ENCODE measurements at regions not wholly inside any gene's neighbourhood (a gene's known extent, or its start where the extent isn't known, plus 50 kb on each side); places are given as distances from the start of the nearest gene placed in this dataset.

DNA sequence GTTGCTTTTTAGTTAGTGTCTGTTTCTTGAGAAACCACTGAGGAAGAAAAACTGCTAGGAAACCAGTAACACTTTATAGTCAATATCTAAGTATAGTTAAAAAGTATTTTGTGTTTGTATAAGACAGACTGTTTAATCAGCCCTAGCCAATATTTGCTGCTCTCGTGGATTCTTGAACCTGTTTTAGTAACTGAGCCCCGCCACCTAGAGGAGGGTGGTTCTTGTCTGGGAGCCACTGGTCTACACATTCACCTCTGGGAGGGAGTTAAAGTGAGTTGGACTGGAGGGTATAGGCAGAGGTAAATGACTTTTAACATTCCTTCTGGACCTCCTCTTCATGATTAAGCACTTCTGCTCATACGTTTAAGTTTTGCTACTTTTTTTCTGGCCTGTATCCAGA, 117.2 kb downstream of the SPATA31D1 start:
- Mint-ChIP-seq H3K36me3 (no peaks in the 10 kb centered on the region), H3K4me1 (no peaks in the 10 kb centered on the region), H3K27me3 (no peaks in the 10 kb centered on the region), H3K9me3 (peaks cover 0 to 14% (median 6%) of the 10 kb centered on the region in 8 donors), H3K4me3 (no peak overlapping the region), H3K27ac (no peak overlapping the region)
- H3K27me3 ChIP-seq (ENCODE audit: insufficient read depth, low read length), result no peaks in the 10 kb centered on the region
- no peaks in the 10 kb centered on the region for H3K9me3 ChIP-seq (ENCODE audit: control insufficient read depth in 1 of 2, low read length in 2 of 2)
- no peak overlapping the region for H3K27ac ChIP-seq (ENCODE audit: low read depth, low read length)
- H3K4me1 ChIP-seq (ENCODE audit: insufficient read depth, low read length), result no peaks in the 10 kb centered on the region
- H3K36me3 ChIP-seq (ENCODE audit: insufficient read depth, low read length), result no peaks in the 10 kb centered on the region
- CTCF ChIA-PET (ENCODE audit: partially characterized antibody), result no interaction called here
- DNase-seq, result no peak
- H3K4me3 ChIP-seq (ENCODE audit: low read length in 2 of 2), result no peak overlapping the region
- POLR2A ChIA-PET (ENCODE audit: partially characterized antibody), result no interaction called here
- intact Hi-C loops (cut with micrococcal nuclease), result no loop called here

DNA sequence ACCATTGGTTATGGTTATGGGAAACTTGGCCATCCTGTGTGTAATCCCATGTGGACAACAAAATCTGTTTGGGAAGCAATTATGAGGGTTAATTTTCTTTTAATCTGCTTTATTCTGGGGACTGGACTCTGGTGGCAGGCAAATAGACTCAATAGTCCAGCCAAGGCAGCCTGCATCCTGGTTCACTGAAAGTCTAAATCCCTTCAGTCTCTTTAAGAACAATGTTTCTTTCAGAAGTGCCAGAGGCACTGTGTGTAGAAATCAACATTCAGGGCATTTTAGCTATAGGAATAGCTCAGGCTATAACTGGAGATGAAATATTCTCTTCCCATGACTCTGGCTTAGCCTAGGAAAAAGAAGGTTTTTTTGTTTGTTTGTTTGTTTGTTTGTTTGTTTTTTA, 118.0 kb downstream of the SPATA31D1 start:
- POLR2A ChIA-PET (ENCODE audit: partially characterized antibody), result no interaction called here
- DNase-seq, result no peak
- H3K27ac ChIP-seq (ENCODE audit: low read depth, low read length), result no peak overlapping the region
- no peaks in the 10 kb centered on the region for H3K9me3 ChIP-seq (ENCODE audit: control insufficient read depth in 1 of 2, low read length in 2 of 2)
- no peaks in the 10 kb centered on the region for H3K36me3 Mint-ChIP-seq
- no peak overlapping the region for H3K27ac Mint-ChIP-seq
- H3K9me3 Mint-ChIP-seq, result peaks cover 2 to 8% (median 6%) of the 10 kb centered on the region in 8 donors
- H3K4me1 Mint-ChIP-seq, result no peaks in the 10 kb centered on the region
- H3K4me3 ChIP-seq (ENCODE audit: low read length in 2 of 2), result no peak overlapping the region
- no peaks in the 10 kb centered on the region for H3K27me3 ChIP-seq (ENCODE audit: insufficient read depth, low read length)
- CTCF ChIA-PET (ENCODE audit: partially characterized antibody), result no interaction called here
- H3K4me3 Mint-ChIP-seq, result no peak overlapping the region
- intact Hi-C loops (cut with micrococcal nuclease), result no loop called here
- H3K4me1 ChIP-seq (ENCODE audit: insufficient read depth, low read length), result no peaks in the 10 kb centered on the region
- no peaks in the 10 kb centered on the region for H3K27me3 Mint-ChIP-seq
- no peaks in the 10 kb centered on the region for H3K36me3 ChIP-seq (ENCODE audit: insufficient read depth, low read length)

DNA sequence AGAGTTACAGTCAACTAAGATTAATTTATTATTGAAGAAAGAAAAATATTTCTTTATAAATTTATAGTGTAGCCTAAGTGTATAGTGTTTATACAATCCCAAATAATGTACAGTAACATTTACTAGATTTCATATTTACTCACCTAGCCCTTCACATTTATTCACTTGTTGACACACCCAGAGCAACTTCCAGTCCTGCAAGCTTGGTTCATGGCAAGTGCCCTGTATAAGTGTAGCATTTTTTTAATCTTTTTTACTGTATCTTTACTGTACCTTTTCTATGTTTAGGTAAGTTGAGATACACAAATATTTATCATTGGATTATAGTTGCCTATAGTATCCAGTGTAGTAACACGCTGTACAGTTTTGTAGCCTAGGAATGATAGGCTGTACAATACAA, 119.9 kb downstream of the SPATA31D1 start:
- POLR2A ChIA-PET (ENCODE audit: partially characterized antibody), result no interaction called here
- Mint-ChIP-seq H3K4me3 (no peak overlapping the region), H3K9me3 (peaks cover 2 to 8% (median 4%) of the 10 kb centered on the region in 8 donors), H3K36me3 (no peaks in the 10 kb centered on the region), H3K4me1 (no peaks in the 10 kb centered on the region), H3K27me3 (no peaks in the 10 kb centered on the region), H3K27ac (no peak overlapping the region)
- Histone ChIP-seq H3K4me1 (ENCODE audit: insufficient read depth, low read length) (no peaks in the 10 kb centered on the region), H3K27me3 (ENCODE audit: insufficient read depth, low read length) (no peaks in the 10 kb centered on the region), H3K4me3 (ENCODE audit: low read length in 2 of 2) (no peak overlapping the region), H3K27ac (ENCODE audit: low read depth, low read length) (no peak overlapping the region), H3K9me3 (ENCODE audit: control insufficient read depth in 1 of 2, low read length in 2 of 2) (no peaks in the 10 kb centered on the region), H3K36me3 (ENCODE audit: insufficient read depth, low read length) (no peaks in the 10 kb centered on the region)
- CTCF ChIA-PET (ENCODE audit: partially characterized antibody), result interaction anchor here (1.0 kb wide), 1 partner anchor 18 kb away, joined by 3 read pairs; no protein-coding TSS in a partner anchor
- DNase-seq, result no peak
- intact Hi-C loops (cut with micrococcal nuclease), result no loop called here

DNA sequence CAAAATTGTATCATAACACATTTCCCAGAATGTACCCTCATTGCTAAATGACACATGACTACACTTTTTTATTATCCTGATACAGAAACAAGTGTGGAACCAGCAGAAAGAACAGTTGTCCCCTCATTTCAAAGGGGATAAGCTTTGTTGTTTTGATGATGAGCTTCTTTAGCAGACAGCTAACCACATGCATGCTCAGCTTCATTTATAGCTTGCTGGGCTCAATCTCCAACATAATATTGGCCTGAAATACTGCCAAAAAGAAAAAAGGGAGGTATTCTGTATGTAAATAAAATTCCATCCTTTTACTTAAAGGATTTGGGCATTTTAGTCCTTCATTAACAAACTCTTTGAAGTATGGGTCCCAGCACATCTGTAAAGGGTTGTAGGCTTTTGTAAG, 120.4 kb downstream of the SPATA31D1 start:
- DNase-seq, result no peak
- Mint-ChIP-seq H3K9me3 (peaks cover 2 to 8% (median 4%) of the 10 kb centered on the region in 8 donors), H3K27me3 (no peaks in the 10 kb centered on the region), H3K4me3 (no peak overlapping the region), H3K36me3 (no peaks in the 10 kb centered on the region), H3K27ac (no peak overlapping the region), H3K4me1 (no peaks in the 10 kb centered on the region)
- POLR2A ChIA-PET (ENCODE audit: partially characterized antibody), result no interaction called here
- Histone ChIP-seq H3K4me1 (ENCODE audit: insufficient read depth, low read length) (no peaks in the 10 kb centered on the region), H3K4me3 (ENCODE audit: low read length in 2 of 2) (no peak overlapping the region), H3K27ac (ENCODE audit: low read depth, low read length) (no peak overlapping the region), H3K9me3 (ENCODE audit: control insufficient read depth in 1 of 2, low read length in 2 of 2) (no peaks in the 10 kb centered on the region), H3K27me3 (ENCODE audit: insufficient read depth, low read length) (no peaks in the 10 kb centered on the region), H3K36me3 (ENCODE audit: insufficient read depth, low read length) (no peaks in the 10 kb centered on the region)
- intact Hi-C loops (cut with micrococcal nuclease), result no loop called here
- CTCF ChIA-PET (ENCODE audit: partially characterized antibody), result interaction anchor here (1.0 kb wide), 1 partner anchor 19 kb away, joined by 3 read pairs; no protein-coding TSS in a partner anchor

DNA sequence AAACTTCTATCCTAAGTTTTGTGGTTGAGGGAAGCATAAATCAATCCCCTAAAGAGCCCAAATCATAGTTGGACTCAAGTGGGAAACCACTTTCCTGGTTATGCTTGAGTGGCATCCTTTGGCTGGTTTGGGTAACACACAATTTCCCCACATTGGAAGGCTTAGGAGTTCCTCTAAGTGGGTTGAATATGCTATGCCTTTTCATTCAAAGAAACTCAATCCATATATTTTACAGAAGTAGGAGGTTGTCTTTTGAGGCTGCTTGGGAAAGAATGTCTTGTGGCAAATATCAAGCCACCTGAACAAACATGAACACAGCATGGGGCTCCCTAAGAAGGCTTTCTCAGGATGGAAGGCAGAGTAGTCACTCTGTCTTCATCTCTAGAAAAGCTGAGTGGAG, 121.1 kb downstream of the SPATA31D1 start:
- no peaks in the 10 kb centered on the region for H3K27me3 Mint-ChIP-seq
- Histone ChIP-seq H3K4me3 (ENCODE audit: low read length in 2 of 2) (no peak overlapping the region), H3K27ac (ENCODE audit: low read depth, low read length) (no peak overlapping the region), H3K4me1 (ENCODE audit: insufficient read depth, low read length) (no peaks in the 10 kb centered on the region), H3K27me3 (ENCODE audit: insufficient read depth, low read length) (no peaks in the 10 kb centered on the region), H3K9me3 (ENCODE audit: control insufficient read depth in 1 of 2, low read length in 2 of 2) (no peaks in the 10 kb centered on the region), H3K36me3 (ENCODE audit: insufficient read depth, low read length) (no peaks in the 10 kb centered on the region)
- ChIA-PET CTCF (ENCODE audit: partially characterized antibody) (no interaction called here), POLR2A (ENCODE audit: partially characterized antibody) (no interaction called here)
- H3K4me1 Mint-ChIP-seq, result no peaks in the 10 kb centered on the region
- H3K27ac Mint-ChIP-seq, result no peak overlapping the region
- H3K36me3 Mint-ChIP-seq, result no peaks in the 10 kb centered on the region
- no peak for DNase-seq
- intact Hi-C loops (cut with micrococcal nuclease), result no loop called here
- no peak overlapping the region for H3K4me3 Mint-ChIP-seq
- H3K9me3 Mint-ChIP-seq, result peaks cover under 1 to 8% (median 4%) of the 10 kb centered on the region in 8 donors

DNA sequence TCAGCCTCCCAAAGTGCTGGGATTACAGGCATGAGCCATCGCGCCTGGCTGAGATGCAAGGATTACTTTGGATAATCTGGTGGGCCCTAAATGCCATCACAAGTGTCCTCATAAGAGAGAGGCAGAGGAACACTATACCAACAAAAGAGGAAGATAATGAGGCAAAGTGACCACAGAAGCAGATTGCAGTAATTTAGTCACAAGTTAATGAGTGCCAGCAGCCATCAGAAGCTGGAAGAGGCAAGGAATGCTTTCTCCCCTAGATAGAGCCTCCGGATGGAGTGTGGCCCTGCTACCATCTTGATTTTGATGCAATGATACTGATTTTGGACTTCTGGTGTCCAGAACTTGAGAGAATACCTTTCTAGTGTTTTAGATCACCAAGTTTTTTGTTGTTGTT, 122.3 kb downstream of the SPATA31D1 start:
- no peaks in the 10 kb centered on the region for H3K9me3 ChIP-seq (ENCODE audit: control insufficient read depth in 1 of 2, low read length in 2 of 2)
- Mint-ChIP-seq H3K4me1 (no peaks in the 10 kb centered on the region), H3K9me3 (peaks cover 0 to 6% (median 3%) of the 10 kb centered on the region in 8 donors), H3K36me3 (no peaks in the 10 kb centered on the region), H3K27me3 (no peaks in the 10 kb centered on the region), H3K27ac (no peak overlapping the region), H3K4me3 (no peak overlapping the region)
- no peaks in the 10 kb centered on the region for H3K4me1 ChIP-seq (ENCODE audit: insufficient read depth, low read length)
- H3K27ac ChIP-seq (ENCODE audit: low read depth, low read length), result no peak overlapping the region
- CTCF ChIA-PET (ENCODE audit: partially characterized antibody), result no interaction called here
- H3K27me3 ChIP-seq (ENCODE audit: insufficient read depth, low read length), result no peaks in the 10 kb centered on the region
- intact Hi-C loops (cut with micrococcal nuclease), result no loop called here
- POLR2A ChIA-PET (ENCODE audit: partially characterized antibody), result no interaction called here
- no peak overlapping the region for H3K4me3 ChIP-seq (ENCODE audit: low read length in 2 of 2)
- no peaks in the 10 kb centered on the region for H3K36me3 ChIP-seq (ENCODE audit: insufficient read depth, low read length)
- DNase-seq, result no peak

DNA sequence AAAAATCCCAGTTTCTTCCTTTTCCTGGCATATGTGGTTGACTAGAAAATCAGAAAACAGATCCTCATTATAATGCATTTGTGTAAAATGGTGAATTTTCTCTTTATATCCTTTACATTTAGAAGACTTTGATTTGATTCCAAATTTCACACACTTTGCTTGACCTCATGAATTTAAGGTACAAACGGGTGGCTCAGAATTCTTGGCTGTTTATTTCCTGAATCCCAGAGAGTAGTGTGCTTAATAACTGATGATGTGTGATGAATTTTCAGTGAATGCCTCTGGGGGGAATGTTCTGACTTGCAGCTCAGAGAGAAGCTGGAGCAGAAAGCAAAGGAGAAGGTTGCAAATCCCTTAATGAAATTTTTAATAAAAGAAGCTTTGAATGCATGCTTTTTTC, 126.8 kb downstream of the SPATA31D1 start:
- H3K4me1 Mint-ChIP-seq, result no peaks in the 10 kb centered on the region
- intact Hi-C loops (cut with micrococcal nuclease), result no loop called here
- Histone ChIP-seq H3K27me3 (ENCODE audit: insufficient read depth, low read length) (no peaks in the 10 kb centered on the region), H3K4me3 (ENCODE audit: low read length in 2 of 2) (no peak overlapping the region), H3K4me1 (ENCODE audit: insufficient read depth, low read length) (no peaks in the 10 kb centered on the region), H3K27ac (ENCODE audit: low read depth, low read length) (no peak overlapping the region), H3K9me3 (ENCODE audit: control insufficient read depth in 1 of 2, low read length in 2 of 2) (no peaks in the 10 kb centered on the region), H3K36me3 (ENCODE audit: insufficient read depth, low read length) (no peaks in the 10 kb centered on the region)
- no peak overlapping the region for H3K27ac Mint-ChIP-seq
- peaks cover 0 to 6% (median 2%) of the 10 kb centered on the region in 8 donors for H3K9me3 Mint-ChIP-seq
- no peaks in the 10 kb centered on the region for H3K27me3 Mint-ChIP-seq
- H3K36me3 Mint-ChIP-seq, result no peaks in the 10 kb centered on the region
- H3K4me3 Mint-ChIP-seq, result no peak overlapping the region
- CTCF ChIA-PET (ENCODE audit: partially characterized antibody), result no interaction called here
- no peak for DNase-seq
- POLR2A ChIA-PET (ENCODE audit: partially characterized antibody), result no interaction called here

DNA sequence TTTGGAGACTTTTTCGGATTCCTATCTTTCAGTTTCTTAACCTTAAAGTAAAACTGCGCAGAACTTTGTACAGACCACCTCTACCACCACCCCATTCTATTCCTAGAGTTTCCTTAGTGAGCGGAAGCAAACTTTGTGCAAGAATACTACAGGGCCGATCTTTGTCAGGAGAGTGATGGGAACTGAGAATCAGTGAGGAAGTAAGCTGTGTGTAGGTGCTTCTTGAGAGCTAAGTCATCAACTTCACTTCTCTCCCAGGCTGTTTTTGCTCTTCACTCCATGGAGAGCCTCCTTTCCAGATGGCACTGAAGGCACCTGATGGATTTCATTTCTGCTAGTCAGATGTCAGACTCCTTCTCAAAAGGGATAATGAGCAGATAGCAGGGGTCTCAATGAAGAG, 127.3 kb downstream of the SPATA31D1 start:
- Histone ChIP-seq H3K4me1 (ENCODE audit: insufficient read depth, low read length) (no peaks in the 10 kb centered on the region), H3K9me3 (ENCODE audit: control insufficient read depth in 1 of 2, low read length in 2 of 2) (no peaks in the 10 kb centered on the region), H3K36me3 (ENCODE audit: insufficient read depth, low read length) (no peaks in the 10 kb centered on the region), H3K4me3 (ENCODE audit: low read length in 2 of 2) (no peak overlapping the region), H3K27ac (ENCODE audit: low read depth, low read length) (no peak overlapping the region), H3K27me3 (ENCODE audit: insufficient read depth, low read length) (no peaks in the 10 kb centered on the region)
- H3K9me3 Mint-ChIP-seq, result peaks cover 0 to 5% (median 2%) of the 10 kb centered on the region in 8 donors
- ChIA-PET CTCF (ENCODE audit: partially characterized antibody) (no interaction called here), POLR2A (ENCODE audit: partially characterized antibody) (no interaction called here)
- DNase-seq, result no peak
- H3K27ac Mint-ChIP-seq, result no peak overlapping the region
- intact Hi-C loops (cut with micrococcal nuclease), result no loop called here
- H3K36me3 Mint-ChIP-seq, result no peaks in the 10 kb centered on the region
- no peak overlapping the region for H3K4me3 Mint-ChIP-seq
- no peaks in the 10 kb centered on the region for H3K27me3 Mint-ChIP-seq
- H3K4me1 Mint-ChIP-seq, result no peaks in the 10 kb centered on the region
